Naive thymus-derived CD8-positive, alpha-beta T cell (primary cell): ENCODE measurements at regions not wholly inside any gene's neighbourhood (a gene's known extent, or its start where the extent isn't known, plus 50 kb on each side); places are given as distances from the start of the nearest gene placed in this dataset.
A peak's percentile ranks its signal among the peaks of the same experiment; 100 is the strongest.
"Not testable (repeated sequence)": the region's sequence is repeated elsewhere in the genome, so short reads cannot be mapped to it uniquely, and the experiment has no call there.

ENCODE experiments used
- ATAC-seq, 2 donors: fragments of 150-1000 bp; cut with Tn5 transposase in 1 of 2; sonication (Bioruptor Pico), chemical (Tn5 transposase) in 1 of 2; 1 replicate in 1 of 2; 2 replicates in 1 of 2; pipeline ENCODE4 v1.10.0; 2021; ENCODE audit warnings: mild to moderate bottlenecking in 2 of 2, moderate library complexity in 2 of 2
- POLR2A ChIA-PET: fragments of 350-600 bp; sonication (Branson Sonifier 250); formaldehyde crosslinking; loops from one replicate; lab custom pipeline; 2021; ENCODE audit warnings: antibody characterized with exemption; lab: Charles Lee
- DNase-seq, 10 donors: peaks; one replicate each; pipeline versions ENCODE4 v3.0.0 to v3.0.0-alpha.2; 2020 to 2022
- H3K27ac Mint-ChIP-seq, 10 donors: one replicate each; pipeline ENCODE4 v1.8.0; 2020 to 2022; ENCODE audit warnings: mild to moderate bottlenecking in 10 of 10, mixed read lengths in 10 of 10, moderate library complexity in 4 of 10, inconsistent platforms in 1 of 10
- H3K27me3 Mint-ChIP-seq, 5 donors: one replicate each; pipeline ENCODE4 v1.8.0; 2021 to 2022; ENCODE audit warnings: mixed read lengths in 5 of 5
- H3K36me3 Mint-ChIP-seq, 3 donors: one replicate each; pipeline ENCODE4 v1.8.0; 2020 to 2022; ENCODE audit warnings: mixed read lengths in 3 of 3, mild to moderate bottlenecking in 2 of 3, inconsistent platforms in 1 of 3
- H3K4me1 Mint-ChIP-seq, 4 donors: one replicate each; pipeline ENCODE4 v1.8.0; 2021 to 2022; ENCODE audit warnings: mixed read lengths in 4 of 4
- H3K4me3 Mint-ChIP-seq, 10 donors: one replicate each; pipeline ENCODE4 v1.8.0; 2020 to 2022; ENCODE audit warnings: mild to moderate bottlenecking in 10 of 10, mixed read lengths in 10 of 10, moderate library complexity in 6 of 10, inconsistent platforms in 1 of 10
- H3K9me3 Mint-ChIP-seq, 9 donors: one replicate each; pipeline ENCODE4 v1.8.0; 2020 to 2022; ENCODE audit warnings: mixed read lengths in 9 of 9, mild to moderate bottlenecking in 3 of 9, inconsistent platforms in 1 of 9, moderate library complexity in 1 of 9

DNA sequence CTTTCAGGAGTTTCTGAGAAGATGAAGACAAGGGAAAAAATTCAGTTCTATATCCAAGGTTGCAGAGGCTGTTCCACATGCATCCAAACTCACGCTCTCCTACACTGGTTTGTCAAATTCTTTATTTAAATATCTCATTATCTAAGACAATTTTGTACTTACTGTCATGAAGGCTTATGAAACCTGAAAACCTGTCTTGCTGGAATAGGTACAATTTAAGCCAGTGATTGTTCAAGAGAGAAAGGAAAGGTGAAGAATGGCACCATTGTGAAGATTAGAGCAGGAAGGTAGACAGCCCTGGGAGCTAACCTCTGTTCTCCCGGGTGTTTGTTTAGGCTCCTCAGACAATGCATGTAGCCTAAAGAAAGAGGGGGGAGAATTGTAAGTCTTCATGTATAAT is 315.1 kb upstream of the PRKD1 start:
- POLR2A ChIA-PET, result no interaction called here
- H3K4me3 Mint-ChIP-seq, result no peak overlapping the region
- H3K36me3 Mint-ChIP-seq, result no peaks in the 10 kb centered on the region
- no peak overlapping the region for H3K27ac Mint-ChIP-seq
- DNase-seq (no peak), ATAC-seq (no peak)
- H3K4me1 Mint-ChIP-seq, result no peaks in the 10 kb centered on the region
- peaks cover 0 to 6% (median 0%) of the 10 kb centered on the region in 5 donors for H3K27me3 Mint-ChIP-seq
- H3K9me3 Mint-ChIP-seq, result peaks cover 0 to 4% (median 0%) of the 10 kb centered on the region in 9 donors

DNA sequence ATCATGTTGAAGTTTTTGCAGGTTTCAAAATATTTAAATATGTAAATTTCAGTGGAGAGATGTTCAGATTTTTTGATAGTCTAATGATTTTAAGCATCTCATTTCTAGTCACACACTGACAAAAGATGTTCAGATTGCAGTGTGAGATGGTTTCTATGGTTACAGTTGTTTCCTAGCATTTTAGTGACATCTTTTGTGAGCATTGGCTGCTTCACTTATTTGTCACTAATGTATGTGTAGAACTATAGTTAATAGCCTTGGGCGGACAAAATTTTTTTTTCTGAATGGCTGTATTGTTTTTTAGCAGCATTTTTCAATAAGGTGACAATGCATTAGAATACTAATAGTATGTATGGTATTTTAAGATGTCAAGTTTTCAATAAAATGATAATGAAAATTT is 315.6 kb upstream of the PRKD1 start:
- peaks cover 0 to 6% (median 0%) of the 10 kb centered on the region in 5 donors for H3K27me3 Mint-ChIP-seq
- no peak for DNase-seq
- POLR2A ChIA-PET, result no interaction called here
- H3K36me3 Mint-ChIP-seq, result no peaks in the 10 kb centered on the region
- H3K9me3 Mint-ChIP-seq, result peaks cover 0 to 4% (median 0%) of the 10 kb centered on the region in 9 donors
- H3K4me3 Mint-ChIP-seq, result no peak overlapping the region
- H3K27ac Mint-ChIP-seq, result no peak overlapping the region
- no peak for ATAC-seq
- H3K4me1 Mint-ChIP-seq, result no peaks in the 10 kb centered on the region

DNA sequence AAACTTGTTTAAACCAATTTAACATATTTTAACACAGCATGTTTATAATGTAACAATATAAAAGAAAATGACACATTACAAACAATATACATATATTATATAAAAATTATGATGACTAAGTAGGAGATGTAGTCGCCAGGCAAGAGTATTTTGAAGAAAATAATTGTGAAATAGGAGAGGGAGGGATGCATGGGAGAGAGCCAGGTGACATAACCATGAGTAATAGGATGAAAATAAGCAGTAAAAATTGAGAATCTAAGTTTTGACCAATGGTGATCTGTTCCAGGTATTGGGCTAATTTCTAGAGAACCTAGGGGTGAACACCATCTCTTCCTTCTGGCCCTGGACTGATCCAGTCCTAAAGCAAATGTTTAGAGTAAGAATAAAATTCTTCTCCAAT is 315.2 kb upstream of the G2E3 start:
- POLR2A ChIA-PET, result no interaction called here
- DNase-seq, result no peak
- Mint-ChIP-seq H3K36me3 (no peaks in the 10 kb centered on the region), H3K4me3 (no peak overlapping the region), H3K4me1 (no peaks in the 10 kb centered on the region), H3K27me3 (peaks cover 0 to 6% (median 0%) of the 10 kb centered on the region in 5 donors), H3K9me3 (peaks cover 0 to 4% (median 0%) of the 10 kb centered on the region in 9 donors), H3K27ac (no peak overlapping the region)
- ATAC-seq, result no peak

DNA sequence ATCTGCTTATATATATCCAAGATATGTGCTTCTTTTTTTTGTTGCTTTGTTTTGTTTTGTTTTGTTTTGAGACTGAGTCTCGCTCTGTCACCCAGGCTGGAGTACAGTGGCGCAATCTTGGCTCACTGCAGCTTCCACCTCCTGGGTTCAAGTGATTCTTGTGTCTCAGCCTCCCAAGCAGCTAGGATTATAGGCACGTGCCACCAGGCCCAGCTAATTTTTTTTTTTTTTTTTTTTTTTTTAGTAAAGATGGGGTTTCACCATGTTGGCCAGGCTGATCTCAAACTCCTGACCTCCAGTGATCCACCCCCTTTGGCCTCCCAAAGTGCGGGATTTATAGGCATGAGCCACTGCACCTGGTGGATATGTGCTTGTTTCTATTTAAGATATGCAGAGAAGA is 314.6 kb upstream of the G2E3 start:
- H3K27ac Mint-ChIP-seq, result peak overlapping the region in 1 of 10 donors; percentile 49
- H3K9me3 Mint-ChIP-seq, H3K27me3 Mint-ChIP-seq, DNase-seq, H3K4me1 Mint-ChIP-seq, POLR2A ChIA-PET, ATAC-seq, H3K36me3 Mint-ChIP-seq, H3K4me3 Mint-ChIP-seq: not testable (repeated sequence)

DNA sequence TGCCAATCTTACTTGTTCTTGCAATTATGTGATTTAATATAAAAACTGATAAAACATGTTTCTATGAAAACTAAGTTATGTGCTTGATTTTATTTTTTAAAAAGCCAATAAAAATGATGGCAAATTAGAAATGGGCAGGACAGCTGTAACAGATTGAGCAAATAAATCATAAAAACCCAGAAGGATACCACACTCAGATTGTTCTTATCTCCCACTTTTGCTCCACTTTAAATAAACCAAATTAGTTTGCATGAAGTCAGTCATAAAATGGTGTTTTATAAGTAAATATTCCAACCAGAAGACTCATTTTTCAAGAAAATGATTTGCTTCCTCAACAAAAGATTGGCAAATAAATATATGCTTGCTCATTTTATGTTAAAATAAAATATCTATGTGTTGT is 307.9 kb upstream of the G2E3 start:
- H3K9me3 Mint-ChIP-seq, result peaks cover 0 to 7% (median under 1%) of the 10 kb centered on the region in 9 donors
- POLR2A ChIA-PET, result no interaction called here
- H3K4me1 Mint-ChIP-seq, result no peaks in the 10 kb centered on the region
- DNase-seq (no peak), ATAC-seq (no peak)
- no peak overlapping the region for H3K27ac Mint-ChIP-seq
- no peak overlapping the region for H3K4me3 Mint-ChIP-seq
- H3K27me3 Mint-ChIP-seq, result peaks cover 0 to 9% (median 0%) of the 10 kb centered on the region in 5 donors
- peaks cover 0 to 3% (median 0%) of the 10 kb centered on the region in 3 donors for H3K36me3 Mint-ChIP-seq

DNA sequence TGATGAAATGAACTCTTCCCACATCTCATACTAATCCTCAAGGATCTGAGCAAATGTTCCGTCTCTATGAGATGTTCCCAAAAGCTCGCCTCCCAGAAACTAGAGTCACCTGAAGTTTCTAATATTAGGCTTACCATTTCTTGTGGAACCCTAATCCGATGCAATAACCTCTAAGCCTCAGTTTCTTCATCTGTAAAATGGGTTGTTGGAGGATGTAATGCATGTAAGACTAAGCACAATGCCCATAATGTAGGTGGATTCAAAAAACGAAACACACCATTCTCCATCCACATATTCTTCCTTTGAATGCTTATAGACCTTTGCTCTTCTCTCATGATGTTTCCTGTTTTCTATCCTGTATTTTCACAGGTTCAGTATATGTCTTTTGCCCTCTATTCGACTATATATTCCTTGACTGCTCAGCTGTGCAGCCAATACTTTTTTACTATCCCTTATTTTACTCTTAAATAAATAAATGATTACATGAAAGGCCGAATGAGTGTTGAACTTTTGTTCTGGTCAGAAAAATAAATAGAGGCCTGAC is 307.3 kb upstream of the G2E3 start:
- no peak for ATAC-seq
- POLR2A ChIA-PET, result no interaction called here

DNA sequence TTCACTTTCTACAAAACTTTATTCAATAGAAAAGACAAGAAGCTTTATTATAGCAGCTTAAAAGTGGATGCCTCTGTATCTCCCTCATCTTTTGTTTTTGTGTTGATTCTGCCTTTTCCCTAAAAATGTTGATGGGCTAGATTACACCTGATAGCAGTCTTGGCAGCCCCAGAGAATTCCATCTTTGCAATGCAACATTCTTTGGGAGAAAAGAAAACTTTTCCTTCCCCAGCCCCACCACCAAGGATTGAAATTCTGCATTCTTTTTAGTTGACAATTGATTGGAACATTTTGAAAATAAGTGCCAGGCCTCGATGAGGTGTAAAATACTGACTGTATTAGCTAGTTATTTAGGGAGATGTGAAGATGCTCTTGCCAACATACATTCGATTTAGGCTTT is 306.8 kb upstream of the G2E3 start:
- DNase-seq (no peak), ATAC-seq (no peak)
- peaks cover 0 to 10% (median 0%) of the 10 kb centered on the region in 3 donors for H3K36me3 Mint-ChIP-seq
- no peak overlapping the region for H3K4me3 Mint-ChIP-seq
- POLR2A ChIA-PET, result no interaction called here
- no peak overlapping the region for H3K27ac Mint-ChIP-seq
- no peaks in the 10 kb centered on the region for H3K4me1 Mint-ChIP-seq
- peaks cover 0 to 16% (median 8%) of the 10 kb centered on the region in 9 donors for H3K9me3 Mint-ChIP-seq
- peaks cover 0 to 19% (median 2%) of the 10 kb centered on the region in 5 donors for H3K27me3 Mint-ChIP-seq

More for the DNA sequence above, 307.3 kb upstream of the G2E3 start:
- H3K4me1 Mint-ChIP-seq, result no peaks in the 10 kb centered on the region
- peaks cover 0 to 13% (median 6%) of the 10 kb centered on the region in 9 donors for H3K9me3 Mint-ChIP-seq
- peaks cover 0 to 9% (median 0%) of the 10 kb centered on the region in 3 donors for H3K36me3 Mint-ChIP-seq
- H3K27ac Mint-ChIP-seq, result no peak overlapping the region
- no peak for DNase-seq
- no peak overlapping the region for H3K4me3 Mint-ChIP-seq
- H3K27me3 Mint-ChIP-seq, result peaks cover 0 to 15% (median 0%) of the 10 kb centered on the region in 5 donors

DNA sequence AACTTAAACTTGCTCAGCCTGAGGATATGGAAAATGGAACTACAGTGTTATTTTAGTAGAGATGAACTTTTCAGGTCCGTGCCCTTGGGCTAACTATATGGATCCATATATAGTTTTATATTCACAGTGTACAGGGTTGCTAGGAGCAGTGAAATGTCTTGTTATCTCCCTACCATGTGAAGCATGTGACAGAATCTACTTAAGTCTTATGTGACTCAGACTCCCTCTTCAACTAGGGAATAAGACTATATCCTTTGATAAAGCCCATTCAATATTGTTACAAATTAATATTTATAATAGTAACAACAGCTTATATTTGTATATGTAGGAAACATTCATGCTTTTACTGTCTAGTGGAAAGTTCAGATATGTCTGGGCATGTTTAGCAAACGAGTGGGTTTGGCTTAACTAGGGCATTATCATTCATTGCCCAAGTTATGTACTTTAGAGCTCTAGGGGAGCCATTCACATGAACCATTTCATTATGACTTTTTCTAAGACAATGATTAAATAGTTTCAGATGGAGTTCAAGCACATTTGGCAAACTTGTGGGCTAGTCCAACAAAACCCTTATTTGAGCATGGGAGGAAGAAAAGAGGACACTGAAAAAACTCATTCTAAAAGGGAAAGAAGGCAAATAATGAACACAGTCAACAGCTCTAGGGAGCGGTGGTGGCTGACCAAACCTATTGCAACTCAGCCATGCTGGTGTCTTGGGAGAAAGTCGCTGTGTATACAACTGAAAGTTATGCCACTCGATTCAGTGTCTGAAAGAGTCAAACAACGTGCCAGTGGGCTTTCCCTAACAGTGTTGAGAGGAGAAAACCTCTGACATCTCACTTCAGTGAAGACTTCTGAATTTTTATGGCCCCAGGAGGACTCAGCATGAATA is 305.9 kb upstream of the G2E3 start:
- ATAC-seq (no peak), DNase-seq (no peak)
- POLR2A ChIA-PET, result no interaction called here
- no peak overlapping the region for H3K4me3 Mint-ChIP-seq
- no peaks in the 10 kb centered on the region for H3K4me1 Mint-ChIP-seq
- no peak overlapping the region for H3K27ac Mint-ChIP-seq
- H3K36me3 Mint-ChIP-seq, result peaks cover 0 to 10% (median 0%) of the 10 kb centered on the region in 3 donors
- peaks cover 0 to 25% (median 5%) of the 10 kb centered on the region in 5 donors for H3K27me3 Mint-ChIP-seq
- H3K9me3 Mint-ChIP-seq, result peaks cover 0 to 23% (median 10%) of the 10 kb centered on the region in 9 donors

DNA sequence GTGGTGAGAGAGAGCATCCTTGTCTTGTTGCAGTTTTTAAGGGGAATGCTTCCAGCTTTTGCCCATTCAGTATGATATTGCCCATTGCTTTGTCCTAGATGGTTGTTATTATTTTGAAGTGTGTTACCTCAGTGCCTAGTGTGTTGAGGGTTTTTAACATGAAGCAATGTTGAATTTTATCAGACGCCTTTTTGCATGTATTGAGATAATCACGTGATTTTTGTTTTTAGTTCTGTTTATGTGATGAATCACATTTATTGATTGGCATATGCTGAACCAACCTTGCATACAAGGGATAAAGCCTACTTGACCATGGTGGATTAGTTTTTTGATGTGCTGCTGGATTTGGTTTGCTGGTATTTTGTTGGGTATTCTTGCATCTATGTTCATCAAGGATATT is 302.3 kb upstream of the G2E3 start:
- ATAC-seq (no peak), DNase-seq (no peak)
- POLR2A ChIA-PET, result no interaction called here
- H3K27ac Mint-ChIP-seq, result no peak overlapping the region
- H3K27me3 Mint-ChIP-seq, result peaks cover 3 to 32% (median 8%) of the 10 kb centered on the region in 5 donors
- peaks cover 0 to 10% (median 0%) of the 10 kb centered on the region in 3 donors for H3K36me3 Mint-ChIP-seq
- no peak overlapping the region for H3K4me3 Mint-ChIP-seq
- H3K4me1 Mint-ChIP-seq, result no peaks in the 10 kb centered on the region
- H3K9me3 Mint-ChIP-seq, result peaks cover 0 to 28% (median 10%) of the 10 kb centered on the region in 9 donors

DNA sequence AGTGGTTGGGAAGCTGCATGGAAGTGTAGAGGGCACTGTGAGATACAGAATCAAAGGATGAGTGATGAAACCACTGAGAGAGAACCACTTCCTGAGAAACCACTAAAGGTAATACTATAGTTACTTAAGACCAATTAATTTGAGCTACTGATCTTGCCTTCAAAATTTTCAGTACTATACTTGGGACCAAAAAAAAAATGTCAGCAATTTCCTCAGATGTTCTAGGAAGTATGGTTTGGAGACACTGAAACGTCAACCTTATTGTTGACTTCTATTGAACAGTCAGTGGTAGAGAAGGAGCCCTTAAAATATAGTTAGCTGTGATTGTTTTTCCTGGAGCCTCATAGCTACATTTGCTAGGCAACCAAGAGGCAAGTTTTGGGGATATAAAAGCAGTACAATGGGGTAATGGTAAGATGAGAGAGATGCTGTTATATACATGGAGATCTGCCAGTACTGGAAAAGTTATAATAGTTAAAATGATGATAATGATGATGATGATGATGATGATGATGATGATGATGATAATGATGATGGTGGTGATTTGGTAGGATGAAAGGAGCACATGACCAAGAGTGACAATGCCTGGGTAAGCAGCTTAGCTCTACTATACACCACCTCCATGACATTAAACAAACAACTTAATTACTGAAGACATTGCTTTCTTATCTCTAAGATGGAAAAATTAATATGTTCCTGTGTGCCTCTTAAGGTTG is 300.9 kb upstream of the G2E3 start:
- POLR2A ChIA-PET, result no interaction called here
- Mint-ChIP-seq H3K9me3 (peaks cover 0 to 28% (median 10%) of the 10 kb centered on the region in 9 donors), H3K27me3 (peaks cover 3 to 32% (median 8%) of the 10 kb centered on the region in 5 donors), H3K4me1 (no peaks in the 10 kb centered on the region), H3K27ac (peak overlapping the region in 1 of 10 donors; percentile 24), H3K4me3 (no peak overlapping the region), H3K36me3 (peaks cover 0 to 10% (median 0%) of the 10 kb centered on the region in 3 donors)
- no peak for ATAC-seq
- no peak for DNase-seq

DNA sequence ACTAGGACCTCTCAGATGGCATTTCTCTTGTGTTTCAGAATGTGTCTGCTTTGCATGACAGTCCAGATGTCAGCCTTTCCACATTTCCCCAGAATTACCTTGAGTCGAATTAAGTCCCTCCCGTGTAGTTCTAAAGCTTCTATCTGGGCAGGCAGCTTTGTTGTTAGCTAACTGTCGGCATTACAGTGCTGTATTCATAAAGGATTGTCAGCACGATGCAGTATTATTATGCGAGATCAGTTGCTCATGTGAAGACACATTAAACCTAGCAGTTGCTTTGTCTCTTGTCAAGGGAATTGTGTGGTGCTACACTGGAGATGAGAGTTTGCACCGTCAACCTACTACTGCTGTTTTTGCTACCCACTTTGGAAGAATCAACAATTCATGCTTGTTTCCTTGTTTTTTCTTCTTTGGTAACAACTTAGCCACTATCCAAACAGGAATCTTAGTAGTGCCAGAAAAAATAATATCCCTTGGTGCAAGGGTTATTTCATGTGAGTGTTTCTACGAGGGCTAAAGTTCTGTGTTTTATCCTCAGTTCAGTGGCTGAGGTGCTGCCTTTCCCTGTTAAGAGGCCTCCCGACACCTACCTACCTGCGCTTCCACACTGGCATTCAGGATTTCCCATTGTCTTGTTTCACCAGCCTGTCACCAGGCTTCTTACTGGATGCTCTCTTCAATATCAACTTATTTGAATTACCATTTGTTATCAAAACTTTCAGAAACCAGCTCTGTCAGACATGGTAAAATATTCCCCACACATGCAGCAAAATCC is 297.9 kb upstream of the G2E3 start:
- DNase-seq (no peak), ATAC-seq (no peak)
- no peak overlapping the region for H3K4me3 Mint-ChIP-seq
- peaks cover 0 to 24% (median 10%) of the 10 kb centered on the region in 9 donors for H3K9me3 Mint-ChIP-seq
- H3K36me3 Mint-ChIP-seq, result peaks cover 0 to 6% (median 0%) of the 10 kb centered on the region in 3 donors
- H3K4me1 Mint-ChIP-seq, result peaks cover 0 to 1% (median 0%) of the 10 kb centered on the region in 4 donors
- peaks cover 3 to 47% (median 9%) of the 10 kb centered on the region in 5 donors for H3K27me3 Mint-ChIP-seq
- H3K27ac Mint-ChIP-seq, result no peak overlapping the region
- POLR2A ChIA-PET, result no interaction called here

DNA sequence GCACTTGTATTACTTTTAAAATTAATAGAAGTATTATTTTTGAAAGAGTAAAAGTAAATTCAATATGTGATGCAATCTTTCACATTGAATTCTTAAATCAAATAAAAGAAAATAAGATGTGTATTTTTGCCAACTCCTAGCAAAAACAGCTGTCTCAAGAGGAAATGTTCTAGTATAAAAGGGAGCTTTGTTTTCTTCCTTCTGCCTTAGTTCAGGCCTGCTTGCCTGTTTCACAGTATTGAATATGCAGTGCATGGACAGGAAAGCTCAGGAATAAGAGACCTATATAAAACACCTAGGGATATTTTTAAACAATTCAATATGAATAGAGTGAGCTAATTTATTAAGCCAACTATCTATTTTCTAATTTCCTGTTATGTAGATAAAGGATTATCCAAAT is 294.8 kb upstream of the G2E3 start:
- Mint-ChIP-seq H3K9me3 (peaks cover 0 to 2% (median 0%) of the 10 kb centered on the region in 9 donors), H3K36me3 (no peaks in the 10 kb centered on the region), H3K4me1 (peaks cover 0 to 1% (median 0%) of the 10 kb centered on the region in 4 donors), H3K27me3 (peaks cover 2 to 35% (median 5%) of the 10 kb centered on the region in 5 donors), H3K27ac (no peak overlapping the region), H3K4me3 (no peak overlapping the region)
- ATAC-seq (no peak), DNase-seq (no peak)
- POLR2A ChIA-PET, result no interaction called here
